PFSK-1 (cell line): ENCODE measurements at regions not wholly inside any gene's neighbourhood (a gene's known extent, or its start where the extent isn't known, plus 50 kb on each side); places are given as distances from the start of the nearest gene placed in this dataset.

Source experiments
- FOXP2 ChIP-seq: optimal IDR thresholded peaks from 2 replicates; pipeline ENCODE3; 2011; ENCODE audit warnings: borderline replicate concordance, control low read depth, inconsistent platforms; ENCODE audit not compliant: insufficient read depth; ENCODE audit errors: extremely low read length, extremely low read depth
- POLR2AphosphoS5 ChIP-seq: IDR thresholded peaks from 2 replicates; pipeline ENCODE4 v1.6.1; 2012; ENCODE audit warnings: low read depth, mild to moderate bottlenecking, control low read depth, low read length, moderate library complexity
- SIN3A ChIP-seq: IDR thresholded peaks from 2 replicates; pipeline ENCODE4 v1.6.1; 2012; ENCODE audit warnings: mild to moderate bottlenecking, low read length, moderate library complexity, borderline replicate concordance; ENCODE audit not compliant: insufficient read depth
- TAF1 ChIP-seq: IDR thresholded peaks from 2 replicates; pipeline ENCODE4 v1.6.1; 2012; ENCODE audit warnings: low read length, control low read depth, borderline replicate concordance; ENCODE audit not compliant: insufficient read depth
- TF ChIP-seq, protein P1 (sequence below), 2 experiments: IDR thresholded peaks; 2 replicates each; pipeline versions ENCODE4 v1.6.1 to v1.8.0; 2011 to 2012; ENCODE audit warnings: low read depth in 2 of 2, low read length in 2 of 2, control low read depth in 1 of 2, inconsistent platforms in 1 of 2, mild to moderate bottlenecking in 1 of 2, moderate library complexity in 1 of 2; ENCODE audit not compliant: insufficient read depth in 1 of 2

DNA sequence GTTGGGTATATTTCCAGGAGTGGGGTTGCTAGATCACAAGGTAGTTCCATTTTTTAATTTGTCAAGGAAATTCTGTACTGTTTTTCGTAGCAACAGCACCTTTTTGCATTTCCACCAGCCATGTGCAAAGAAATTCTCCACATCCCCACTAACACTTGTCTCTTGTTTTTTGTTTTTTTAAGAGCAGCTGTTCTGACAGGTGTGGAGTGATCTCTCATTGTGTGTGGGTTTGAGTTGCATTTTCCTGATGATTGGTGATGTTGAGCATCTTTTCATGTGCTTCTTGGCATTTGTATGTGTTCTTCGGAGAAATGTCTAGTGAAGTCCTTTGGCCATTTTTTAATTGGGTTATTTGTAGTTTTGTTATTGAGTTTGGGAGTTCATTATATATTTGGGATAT is 80.3 kb upstream of the PUDP start:
- TF ChIP-seq POLR2AphosphoS5 (no peak), FOXP2 (no peak), TAF1 (no peak)
- TF ChIP-seq, protein P1, sequence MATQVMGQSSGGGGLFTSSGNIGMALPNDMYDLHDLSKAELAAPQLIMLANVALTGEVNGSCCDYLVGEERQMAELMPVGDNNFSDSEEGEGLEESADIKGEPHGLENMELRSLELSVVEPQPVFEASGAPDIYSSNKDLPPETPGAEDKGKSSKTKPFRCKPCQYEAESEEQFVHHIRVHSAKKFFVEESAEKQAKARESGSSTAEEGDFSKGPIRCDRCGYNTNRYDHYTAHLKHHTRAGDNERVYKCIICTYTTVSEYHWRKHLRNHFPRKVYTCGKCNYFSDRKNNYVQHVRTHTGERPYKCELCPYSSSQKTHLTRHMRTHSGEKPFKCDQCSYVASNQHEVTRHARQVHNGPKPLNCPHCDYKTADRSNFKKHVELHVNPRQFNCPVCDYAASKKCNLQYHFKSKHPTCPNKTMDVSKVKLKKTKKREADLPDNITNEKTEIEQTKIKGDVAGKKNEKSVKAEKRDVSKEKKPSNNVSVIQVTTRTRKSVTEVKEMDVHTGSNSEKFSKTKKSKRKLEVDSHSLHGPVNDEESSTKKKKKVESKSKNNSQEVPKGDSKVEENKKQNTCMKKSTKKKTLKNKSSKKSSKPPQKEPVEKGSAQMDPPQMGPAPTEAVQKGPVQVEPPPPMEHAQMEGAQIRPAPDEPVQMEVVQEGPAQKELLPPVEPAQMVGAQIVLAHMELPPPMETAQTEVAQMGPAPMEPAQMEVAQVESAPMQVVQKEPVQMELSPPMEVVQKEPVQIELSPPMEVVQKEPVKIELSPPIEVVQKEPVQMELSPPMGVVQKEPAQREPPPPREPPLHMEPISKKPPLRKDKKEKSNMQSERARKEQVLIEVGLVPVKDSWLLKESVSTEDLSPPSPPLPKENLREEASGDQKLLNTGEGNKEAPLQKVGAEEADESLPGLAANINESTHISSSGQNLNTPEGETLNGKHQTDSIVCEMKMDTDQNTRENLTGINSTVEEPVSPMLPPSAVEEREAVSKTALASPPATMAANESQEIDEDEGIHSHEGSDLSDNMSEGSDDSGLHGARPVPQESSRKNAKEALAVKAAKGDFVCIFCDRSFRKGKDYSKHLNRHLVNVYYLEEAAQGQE (IDR thresholded peaks at IDR 0.05; ENCODE audit: insufficient read depth in 1 of 2, low read depth in 2 of 2, low read length in 2 of 2): no peak

DNA sequence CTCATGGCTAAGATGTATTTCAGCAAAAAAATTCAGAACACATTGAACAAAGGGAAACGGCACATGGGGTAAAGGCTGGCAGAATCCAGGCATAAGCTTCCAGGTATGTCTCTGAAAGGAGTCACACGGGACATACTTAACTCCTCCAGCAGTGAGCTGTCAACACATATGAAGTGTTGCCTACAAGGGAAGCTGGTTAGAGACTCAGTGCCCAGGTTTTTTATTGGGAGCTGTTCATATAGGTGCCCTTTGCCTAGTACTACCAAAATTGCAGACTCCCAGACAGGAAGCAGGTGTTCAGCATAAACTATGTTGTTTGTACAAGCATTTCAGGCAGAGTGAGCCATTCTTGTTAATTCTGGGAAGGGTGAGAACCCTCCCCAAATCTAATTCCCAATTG is 77.4 kb upstream of the PUDP start:
- TF ChIP-seq SIN3A: no peak
- no peak for TF ChIP-seq POLR2AphosphoS5
- no peak for TF ChIP-seq TAF1
- TF ChIP-seq, protein P1 (IDR thresholded peaks at IDR 0.05; ENCODE audit: insufficient read depth in 1 of 2, low read depth in 2 of 2, low read length in 2 of 2): no peak
- no peak for TF ChIP-seq FOXP2

- TF ChIP-seq SIN3A (no peak), FOXP2 (no peak), POLR2AphosphoS5 (no peak), TAF1 (no peak)
- TF ChIP-seq, protein P1 (IDR thresholded peaks at IDR 0.05; ENCODE audit: insufficient read depth in 1 of 2, low read depth in 2 of 2, low read length in 2 of 2): no peak
Observed at GRCh38 chrX:7223271-7223670, 75.3 kb upstream of the PUDP start.

- TF ChIP-seq, protein P1 (IDR thresholded peaks at IDR 0.05; ENCODE audit: insufficient read depth in 1 of 2, low read depth in 2 of 2, low read length in 2 of 2): no peak
- TF ChIP-seq FOXP2 (no peak), SIN3A (no peak), TAF1 (no peak), POLR2AphosphoS5 (no peak)
Observed at GRCh38 chrX:7220121-7220520, 72.2 kb upstream of the PUDP start.

- TF ChIP-seq TAF1 (no peak), POLR2AphosphoS5 (no peak), SIN3A (no peak), FOXP2 (no peak)
- TF ChIP-seq, protein P1 (IDR thresholded peaks at IDR 0.05; ENCODE audit: insufficient read depth in 1 of 2, low read depth in 2 of 2, low read length in 2 of 2): no peak
Observed at GRCh38 chrX:7219153-7219705, 71.3 kb upstream of the PUDP start.
